Anterior cingulate cortex (tissue), 58 donors: ENCODE measurements at regions not wholly inside any gene's neighbourhood (a gene's known extent, or its start where the extent isn't known, plus 50 kb on each side); places are given as distances from the start of the nearest gene placed in this dataset.
"Not testable (repeated sequence)": the region's sequence is repeated elsewhere in the genome, so short reads cannot be mapped to it uniquely, and the experiment has no call there.

Source experiments
- DNase-seq, 58 donors: peaks; one replicate each; lab custom pipeline; 2025; lab: John Stamatoyannopoulos, UW

DNA sequence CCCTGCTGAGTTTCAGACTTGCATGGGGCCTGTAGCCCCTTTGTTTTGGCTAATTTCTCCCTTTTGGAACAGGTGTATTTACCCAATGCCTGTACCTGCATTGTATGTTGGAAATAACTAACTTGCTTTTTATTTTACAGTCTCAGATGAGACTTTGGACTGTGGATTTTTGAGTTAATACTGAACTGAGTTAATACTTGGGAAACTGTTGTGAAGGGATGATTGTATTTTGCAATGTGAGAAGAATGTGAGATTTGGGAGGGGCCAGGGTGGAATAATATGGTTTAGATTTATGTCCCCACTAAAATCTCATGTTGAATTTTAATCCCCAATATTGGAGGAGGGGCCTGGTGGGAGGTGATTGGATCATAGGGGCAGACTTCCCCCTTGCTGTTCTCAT lies 99.1 kb upstream of the IRAK1BP1 start:
- no peak for DNase-seq

DNA sequence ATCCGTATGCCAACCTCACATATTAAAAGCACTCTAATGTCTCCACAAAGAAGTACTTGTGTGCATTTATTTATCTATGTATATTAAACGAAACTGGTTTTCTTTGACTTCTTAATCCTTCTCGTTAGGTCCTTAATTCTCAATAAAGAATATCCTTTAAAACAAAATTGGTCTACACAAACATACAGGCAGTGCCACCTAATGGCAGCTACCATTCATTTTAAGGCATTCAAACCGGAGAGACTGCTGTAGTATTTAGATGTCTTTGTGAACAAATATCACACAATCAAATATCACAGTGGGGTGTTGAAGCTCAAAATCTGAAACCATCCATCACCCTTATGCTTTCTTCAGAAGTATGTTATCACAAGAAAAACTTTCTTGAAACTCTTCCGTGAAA lies 96.6 kb upstream of the IRAK1BP1 start:
- DNase-seq, result no peak

DNA sequence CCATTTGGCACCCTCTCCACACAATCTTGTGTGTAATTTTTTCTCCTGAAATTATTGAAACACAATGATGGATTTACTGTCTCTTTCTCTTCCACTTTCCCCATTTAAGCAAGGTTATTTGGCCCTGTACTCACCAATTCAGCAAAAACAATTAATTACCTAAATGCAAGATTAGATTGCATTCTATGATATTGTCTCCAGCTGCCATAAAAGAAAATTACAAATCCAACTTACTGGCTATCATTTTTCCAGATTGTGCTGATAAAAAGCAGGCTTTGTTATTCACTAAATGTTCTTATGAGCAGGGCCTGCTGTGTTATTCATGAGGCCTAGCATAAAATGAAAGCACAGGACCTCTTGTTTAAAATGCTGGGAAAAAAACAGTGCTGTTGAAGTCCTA lies 95.8 kb upstream of the IRAK1BP1 start:
- DNase-seq, result no peak

DNA sequence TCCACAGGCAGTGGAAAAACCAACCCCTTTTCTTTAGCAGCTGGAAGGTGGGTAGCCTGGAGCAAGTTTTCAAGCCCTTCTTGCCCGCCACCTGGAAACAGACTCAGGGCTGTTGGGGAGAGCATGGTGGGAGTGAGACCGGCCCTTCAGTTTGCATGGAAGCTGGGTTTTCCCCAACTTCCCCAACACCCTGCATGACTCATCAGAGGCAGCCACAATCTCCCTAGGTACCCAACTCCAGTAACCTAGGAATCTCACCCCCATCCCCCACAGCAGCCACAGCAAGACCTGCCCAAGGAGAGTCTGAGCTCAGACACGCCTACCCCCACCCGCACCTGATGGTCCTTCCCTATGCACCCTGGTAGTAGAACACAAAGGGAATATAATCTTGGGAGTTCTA lies 86.3 kb upstream of the IRAK1BP1 start:
- no peak for DNase-seq

DNA sequence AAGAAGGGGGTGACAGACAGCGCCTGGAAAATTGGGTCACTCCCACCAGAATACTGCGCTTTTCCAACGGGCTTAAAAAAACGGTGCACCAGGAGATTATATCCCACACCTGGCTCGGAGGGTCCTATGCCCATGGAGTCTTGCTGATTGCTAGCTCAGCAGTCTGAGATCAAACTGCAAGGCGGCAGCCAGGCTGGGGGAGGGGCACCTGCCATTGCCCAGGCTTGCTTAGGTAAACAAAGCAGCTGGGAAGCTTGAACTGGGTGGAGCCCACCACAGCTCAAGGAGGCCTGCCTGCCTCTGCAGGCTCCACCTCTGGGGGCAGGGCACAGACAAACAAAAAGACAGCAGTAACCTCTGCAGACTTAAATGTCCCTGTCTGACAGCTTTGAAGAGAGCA lies 84.0 kb upstream of the IRAK1BP1 start:
- not testable (repeated sequence) for DNase-seq

DNA sequence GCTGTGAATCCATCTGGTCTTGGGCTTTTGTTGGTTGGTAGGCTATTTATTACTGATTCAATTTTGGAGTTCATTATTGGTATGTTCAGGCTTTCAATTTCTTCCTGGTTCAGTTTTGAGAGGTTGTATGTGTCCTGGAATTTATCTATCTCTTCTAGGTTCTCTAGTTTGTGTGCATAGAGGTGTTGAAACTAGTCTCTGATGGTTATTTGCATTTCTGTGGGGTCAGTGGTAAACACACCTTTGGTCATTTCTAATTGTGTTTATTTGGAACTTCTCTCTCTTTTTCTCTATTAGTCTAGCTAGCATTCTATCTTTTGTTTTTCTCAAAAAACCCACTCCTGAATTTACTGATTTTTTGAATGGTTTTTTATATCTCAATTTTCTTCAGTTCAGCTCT lies 70.1 kb upstream of the IRAK1BP1 start:
- no peak for DNase-seq

DNA sequence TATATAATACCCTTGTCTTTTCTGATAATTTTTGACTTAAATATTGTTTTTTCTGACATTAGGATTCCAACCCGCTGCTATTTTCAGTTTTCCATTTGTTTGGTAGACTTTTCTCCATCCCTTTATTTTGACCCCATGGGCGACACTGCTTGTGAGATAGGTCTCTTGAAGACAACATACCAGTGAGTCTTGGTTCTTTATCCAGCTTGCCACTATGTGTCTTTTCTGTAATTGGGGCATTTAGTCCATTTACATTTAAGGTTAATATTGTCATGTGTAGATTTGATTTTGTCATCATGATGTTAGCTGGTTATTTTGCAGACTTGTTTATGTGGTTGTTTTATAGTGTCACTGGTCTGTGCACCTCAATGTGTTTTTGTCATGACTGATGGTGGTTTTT lies 67.7 kb upstream of the IRAK1BP1 start:
- no peak for DNase-seq

DNA sequence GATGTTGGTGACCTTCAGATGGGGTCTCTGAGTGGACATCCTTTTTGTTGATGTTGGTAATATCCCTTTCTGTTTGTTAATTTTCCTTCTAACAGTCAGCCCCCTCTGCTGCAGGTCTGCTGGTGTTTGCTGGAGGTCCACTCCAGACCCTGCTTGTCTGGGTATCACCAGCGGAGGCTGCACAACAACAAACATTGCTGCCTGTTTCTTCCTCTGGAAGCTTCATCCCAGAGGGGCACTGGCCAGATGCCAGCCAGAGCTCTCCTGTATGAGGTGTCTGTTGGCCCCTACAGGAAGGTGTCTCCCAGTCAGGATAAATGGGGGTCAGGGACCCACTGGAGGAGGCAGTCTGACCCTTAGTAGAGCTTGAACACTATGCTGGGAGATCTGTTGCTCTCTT lies 60.6 kb upstream of the IRAK1BP1 start:
- not testable (repeated sequence) for DNase-seq

DNA sequence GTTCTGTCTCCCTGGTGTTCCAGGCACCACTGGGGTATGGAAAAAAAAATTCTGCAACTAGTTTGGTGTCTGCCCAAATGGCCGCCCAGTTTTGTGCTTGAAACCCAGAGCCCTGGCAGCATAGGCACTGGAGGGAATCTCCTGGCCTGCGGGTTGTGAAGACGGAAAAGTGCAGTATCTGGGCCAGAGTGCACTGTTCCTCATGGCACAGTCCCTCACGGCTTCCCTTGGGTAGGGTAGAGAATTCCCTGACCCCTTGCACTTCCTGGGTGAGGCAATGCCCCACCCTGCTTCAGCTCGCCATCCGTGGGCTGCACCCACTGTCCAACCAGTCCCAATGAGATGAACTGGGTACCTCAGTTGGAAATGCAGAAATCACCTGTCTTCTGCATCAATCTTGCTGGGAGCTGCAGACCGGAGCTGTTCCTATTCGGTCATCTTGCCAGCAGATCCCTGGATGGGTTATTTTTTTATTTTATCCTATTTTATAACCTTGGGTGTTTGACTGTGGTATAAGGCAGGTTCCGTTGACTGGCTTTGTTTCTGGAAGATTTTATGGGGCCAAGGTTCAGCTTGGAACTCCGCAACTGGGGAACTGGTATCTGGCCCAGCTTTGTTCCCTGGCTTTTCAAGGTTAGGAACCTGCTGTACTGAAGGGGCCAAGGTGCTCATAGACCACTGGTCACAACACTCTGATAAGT lies 59.5 kb upstream of the IRAK1BP1 start:
- not testable (repeated sequence) for DNase-seq

DNA sequence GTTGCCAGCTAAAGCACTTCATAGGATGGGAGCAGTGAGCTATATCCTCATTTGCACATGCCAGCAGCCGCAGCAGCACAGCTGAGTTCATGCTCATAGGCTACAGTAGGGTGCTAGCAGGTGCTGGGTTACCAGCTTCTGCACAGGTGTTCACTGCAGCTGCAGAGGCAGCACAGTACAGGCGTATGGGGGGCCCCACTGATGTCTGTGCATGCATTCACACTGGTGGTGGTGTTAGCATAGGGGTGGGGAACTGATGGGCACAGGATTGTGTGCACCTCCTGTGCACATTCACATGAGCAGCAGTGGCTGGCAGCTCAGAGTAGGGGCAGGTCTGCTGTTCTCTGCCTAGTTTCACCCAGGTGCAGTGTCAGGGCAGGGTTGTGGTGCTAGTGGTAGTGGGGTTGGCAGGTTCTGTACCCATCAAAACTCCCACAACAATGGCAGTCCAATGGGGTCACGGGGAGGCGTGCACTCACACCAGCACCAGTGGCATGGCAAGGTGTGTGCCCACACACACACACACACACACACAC lies 58.9 kb upstream of the IRAK1BP1 start:
- no peak for DNase-seq

DNA sequence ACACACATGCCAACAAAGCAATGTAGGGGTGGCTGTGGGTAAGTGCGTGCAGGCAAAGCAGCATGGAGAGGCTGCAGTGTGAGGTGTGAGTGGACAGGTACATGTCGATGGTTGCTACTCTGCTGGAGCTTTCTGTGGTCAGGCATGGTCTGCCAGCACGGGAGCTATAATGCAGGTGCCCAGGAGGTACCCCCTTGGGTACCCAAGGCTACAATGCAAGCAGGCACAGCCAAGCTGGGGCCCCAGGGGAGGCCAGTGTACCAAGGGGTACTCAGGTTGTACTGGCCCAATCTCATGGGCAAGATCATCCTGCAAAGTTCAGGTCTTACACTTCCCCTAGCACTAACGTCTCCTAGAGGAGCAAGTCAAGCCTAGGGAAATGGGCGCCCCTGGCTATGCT lies 58.4 kb upstream of the IRAK1BP1 start:
- no peak for DNase-seq

DNA sequence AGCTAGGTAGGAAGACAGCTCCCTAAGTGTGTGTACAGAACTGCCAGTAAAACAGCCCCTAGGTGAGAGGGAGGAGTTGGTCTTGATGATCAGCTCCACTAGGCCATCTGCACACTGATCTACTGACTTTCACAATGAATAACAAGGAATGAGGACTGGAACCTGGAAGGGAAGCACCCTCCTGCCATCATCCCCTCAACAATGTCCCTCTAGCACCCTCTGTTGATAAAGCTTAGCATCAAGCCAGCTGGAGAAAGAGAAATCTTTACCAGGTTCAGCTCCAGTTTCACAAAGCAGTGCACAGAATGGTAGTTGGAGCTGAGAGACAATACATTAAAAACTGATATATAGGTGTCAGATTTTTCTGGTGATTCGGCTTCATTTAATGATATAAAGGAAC lies 57.2 kb upstream of the IRAK1BP1 start:
- peak in 1 of 58 donors; percentile 1 for DNase-seq

DNA sequence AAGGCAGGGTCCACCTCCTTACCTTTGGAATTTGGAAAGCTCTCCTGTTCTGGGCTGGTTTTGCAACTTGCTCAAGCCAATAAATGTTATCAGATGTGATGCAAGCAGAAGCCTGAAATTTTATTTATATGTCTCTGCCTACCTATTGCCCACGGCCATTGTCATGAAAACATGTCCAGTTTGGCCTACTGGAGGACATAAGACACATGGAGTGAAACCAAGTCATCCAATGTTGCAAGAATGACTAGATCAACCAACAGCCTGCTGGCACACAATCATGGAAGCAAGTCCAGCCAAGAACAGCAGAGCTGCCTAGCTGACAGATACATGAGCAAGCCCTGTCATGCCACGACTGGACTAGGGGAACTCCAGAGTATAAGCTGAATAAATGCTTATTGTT lies 56.7 kb upstream of the IRAK1BP1 start:
- no peak for DNase-seq
